Omental fat pad (tissue), 3 donors: ENCODE measurements at regions not wholly inside any gene's neighbourhood (a gene's known extent, or its start where the extent isn't known, plus 50 kb on each side); places are given as distances from the start of the nearest gene placed in this dataset.

Experiments used
- ATAC-seq: fragments of 150-250 bp; one replicate; pipeline ENCODE4 v1.9.1; 2016; ENCODE audit warnings: mild to moderate bottlenecking, moderate library complexity; ENCODE audit not compliant: low FRiP score
- DNase-seq: peaks from one replicate; pipeline ENCODE4 v3.0.0-alpha.2; 2019; ENCODE audit warnings: low spot score
- CTCF ChIP-seq, 3 donors: fragments of 450-650 bp; IDR thresholded peaks; one replicate each; pipeline ENCODE4 v1.5.1; 2016 to 2017; ENCODE audit warnings: antibody characterized with exemption in 3 of 3, mild to moderate bottlenecking in 3 of 3, moderate library complexity in 2 of 3

- peak; percentile 48 for ATAC-seq
- TF ChIP-seq CTCF (IDR thresholded peaks at IDR 0.05), result no peak
- no peak for DNase-seq
These were observed 149.7 kb upstream of the SERP2 start for GRCh38 chr13:44223770-44224444.

DNA sequence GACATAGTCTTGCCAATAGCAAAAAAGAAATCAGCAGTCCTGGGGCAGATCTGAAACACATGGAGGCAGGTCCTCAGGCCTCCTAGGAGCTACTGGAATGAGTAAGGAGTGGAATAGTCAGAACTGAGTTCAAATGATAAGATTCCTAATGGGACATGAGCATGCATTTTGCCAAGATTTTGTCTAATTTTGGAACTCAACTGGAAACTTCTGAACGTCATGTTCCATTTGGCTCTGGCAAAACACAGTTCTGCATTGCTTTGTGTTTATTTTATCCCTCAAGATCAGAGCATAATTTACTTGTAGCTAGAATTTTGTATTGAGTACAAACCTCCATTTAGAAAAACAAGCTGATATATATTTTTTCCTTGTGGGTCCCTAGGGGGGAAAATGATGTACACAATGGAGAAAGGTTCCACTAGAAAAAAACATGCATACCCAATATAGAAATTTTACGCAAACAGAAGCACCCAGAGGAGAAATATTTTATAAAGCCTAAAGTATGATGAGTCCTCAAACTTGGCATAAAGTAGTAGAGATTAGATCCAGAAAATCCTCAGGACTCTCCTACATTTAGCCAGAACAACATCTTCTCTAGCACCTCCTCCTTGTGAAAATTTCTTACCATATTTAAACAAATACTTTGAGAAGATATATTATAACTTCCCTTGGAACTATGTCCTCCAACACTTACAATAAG lies 149.0 kb upstream of the SERP2 start:
- peak; percentile 52 for ATAC-seq
- no peak for DNase-seq
- TF ChIP-seq CTCF (IDR thresholded peaks at IDR 0.05), result no peak

- ATAC-seq (no peak), DNase-seq (no peak)
- no peak for TF ChIP-seq CTCF (IDR thresholded peaks at IDR 0.05)
These were observed 144.1 kb upstream of the SERP2 start for GRCh38 chr13:44229371-44230030.

DNA sequence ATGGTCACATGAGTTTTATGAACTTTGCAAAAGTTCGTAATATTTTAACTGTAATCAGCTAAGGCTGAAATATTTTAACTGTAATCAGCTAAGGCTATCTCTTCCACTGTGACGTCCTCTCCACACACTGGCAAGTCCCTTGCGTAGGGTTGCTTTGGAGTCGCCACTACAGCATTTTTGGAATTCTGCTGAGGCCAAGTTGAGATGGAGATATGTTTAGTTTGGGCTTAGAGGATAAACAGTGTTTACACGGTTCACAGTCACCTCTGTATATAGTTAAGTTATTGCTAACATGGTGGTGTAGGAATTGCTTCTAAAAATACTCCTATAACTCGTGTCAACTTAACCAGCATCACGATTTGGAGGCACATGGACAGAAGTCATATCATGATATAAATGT lies 143.6 kb upstream of the SERP2 start:
- no peak for TF ChIP-seq CTCF (IDR thresholded peaks at IDR 0.05)
- DNase-seq (no peak), ATAC-seq (no peak)

DNA sequence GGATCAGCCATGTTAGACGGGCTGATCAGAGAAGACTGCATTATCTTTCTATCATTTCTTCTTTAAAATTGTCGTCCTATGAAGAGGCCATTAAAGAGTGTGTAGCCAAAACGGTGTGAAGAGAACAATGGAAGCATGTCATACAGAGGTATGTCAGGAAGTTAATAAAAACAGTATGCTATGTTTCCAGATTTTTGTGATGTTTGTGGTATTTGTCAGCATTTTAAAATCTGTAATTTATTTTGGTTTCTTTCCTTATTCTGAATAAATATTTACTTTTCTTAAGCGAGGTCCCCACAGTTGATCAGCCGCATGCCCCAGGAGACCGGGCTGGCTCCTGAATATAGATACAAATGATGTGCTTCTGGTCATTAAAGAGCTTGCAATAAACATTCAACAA lies 142.9 kb upstream of the SERP2 start:
- ATAC-seq (no peak), DNase-seq (no peak)
- no peak for TF ChIP-seq CTCF (IDR thresholded peaks at IDR 0.05)

GRCh38 chr13:44231786-44232516 lies 141.7 kb upstream of the SERP2 start:
- DNase-seq, result peak; percentile 48
- TF ChIP-seq CTCF (IDR thresholded peaks at IDR 0.05), result no peak
- peak; percentile 96 for ATAC-seq
